ENCODE measurements at regions not wholly inside any gene's neighbourhood (a gene's known extent, or its start where the extent isn't known, plus 50 kb on each side); places are given as distances from the start of the nearest gene placed in this dataset.
A peak's percentile ranks its signal among the peaks of the same experiment; 100 is the strongest.

DNA sequence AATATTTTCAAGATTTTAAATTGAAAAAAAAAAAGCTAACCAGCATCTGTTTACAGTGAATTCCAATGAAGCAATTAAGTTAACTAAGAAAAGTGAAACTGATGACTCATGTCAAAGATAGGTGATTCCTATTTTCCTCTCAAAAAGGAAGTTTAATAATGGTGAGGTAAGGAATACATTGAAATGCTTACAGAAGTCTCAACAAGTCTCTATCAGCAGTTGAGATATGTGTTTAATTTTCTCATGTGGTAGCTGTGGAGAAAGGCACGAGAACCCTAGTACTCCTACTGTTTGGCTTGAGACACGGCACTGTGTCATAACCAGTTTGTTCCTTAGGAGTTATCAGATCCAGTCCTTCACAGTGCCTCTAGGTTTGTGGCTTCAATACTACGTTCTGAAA is 114.5 kb downstream of the SLC25A46 start:
- Mint-ChIP-seq H3K27me3 (no peaks in the 10 kb centered on the region), H3K36me3 (no peaks in the 10 kb centered on the region), H3K27ac (no peak overlapping the region), H3K9me3 (no peaks in the 10 kb centered on the region), H3K4me1 (ENCODE audit: unreplicated experiment) (no peaks in the 10 kb centered on the region), H3K4me3 (no peak overlapping the region)
- TF ChIP-seq, protein P1, sequence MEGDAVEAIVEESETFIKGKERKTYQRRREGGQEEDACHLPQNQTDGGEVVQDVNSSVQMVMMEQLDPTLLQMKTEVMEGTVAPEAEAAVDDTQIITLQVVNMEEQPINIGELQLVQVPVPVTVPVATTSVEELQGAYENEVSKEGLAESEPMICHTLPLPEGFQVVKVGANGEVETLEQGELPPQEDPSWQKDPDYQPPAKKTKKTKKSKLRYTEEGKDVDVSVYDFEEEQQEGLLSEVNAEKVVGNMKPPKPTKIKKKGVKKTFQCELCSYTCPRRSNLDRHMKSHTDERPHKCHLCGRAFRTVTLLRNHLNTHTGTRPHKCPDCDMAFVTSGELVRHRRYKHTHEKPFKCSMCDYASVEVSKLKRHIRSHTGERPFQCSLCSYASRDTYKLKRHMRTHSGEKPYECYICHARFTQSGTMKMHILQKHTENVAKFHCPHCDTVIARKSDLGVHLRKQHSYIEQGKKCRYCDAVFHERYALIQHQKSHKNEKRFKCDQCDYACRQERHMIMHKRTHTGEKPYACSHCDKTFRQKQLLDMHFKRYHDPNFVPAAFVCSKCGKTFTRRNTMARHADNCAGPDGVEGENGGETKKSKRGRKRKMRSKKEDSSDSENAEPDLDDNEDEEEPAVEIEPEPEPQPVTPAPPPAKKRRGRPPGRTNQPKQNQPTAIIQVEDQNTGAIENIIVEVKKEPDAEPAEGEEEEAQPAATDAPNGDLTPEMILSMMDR (conservative IDR thresholded peaks at IDR 0.05), result no peak
- no peak for DNase-seq (ENCODE audit: extremely low spot score, unreplicated experiment)

DNA sequence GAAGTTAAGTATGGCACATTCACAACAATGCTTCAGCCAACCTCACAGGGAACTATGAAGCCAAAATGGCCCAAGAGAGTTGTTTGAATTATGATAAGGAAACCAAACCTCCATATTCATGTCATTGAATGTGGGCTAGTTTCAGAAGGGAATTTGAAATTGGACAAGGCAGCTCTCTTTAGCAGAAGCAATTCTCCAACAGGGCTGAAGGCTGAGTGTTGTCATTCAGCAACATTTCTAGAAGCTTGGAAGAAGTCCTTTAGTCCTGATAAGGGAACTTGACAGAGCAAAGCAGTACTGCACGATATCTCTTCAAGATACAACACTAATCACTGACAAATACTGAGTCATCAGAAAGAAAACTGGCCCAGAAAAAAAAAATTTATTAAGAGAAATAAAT is 115.4 kb downstream of the SLC25A46 start:
- Mint-ChIP-seq H3K9me3 (no peaks in the 10 kb centered on the region), H3K27me3 (no peaks in the 10 kb centered on the region), H3K4me1 (ENCODE audit: unreplicated experiment) (no peaks in the 10 kb centered on the region), H3K27ac (no peak overlapping the region), H3K4me3 (no peak overlapping the region), H3K36me3 (no peaks in the 10 kb centered on the region)
- no peak for DNase-seq (ENCODE audit: extremely low spot score, unreplicated experiment)
- TF ChIP-seq, protein P1 (conservative IDR thresholded peaks at IDR 0.05), result no peak

DNA sequence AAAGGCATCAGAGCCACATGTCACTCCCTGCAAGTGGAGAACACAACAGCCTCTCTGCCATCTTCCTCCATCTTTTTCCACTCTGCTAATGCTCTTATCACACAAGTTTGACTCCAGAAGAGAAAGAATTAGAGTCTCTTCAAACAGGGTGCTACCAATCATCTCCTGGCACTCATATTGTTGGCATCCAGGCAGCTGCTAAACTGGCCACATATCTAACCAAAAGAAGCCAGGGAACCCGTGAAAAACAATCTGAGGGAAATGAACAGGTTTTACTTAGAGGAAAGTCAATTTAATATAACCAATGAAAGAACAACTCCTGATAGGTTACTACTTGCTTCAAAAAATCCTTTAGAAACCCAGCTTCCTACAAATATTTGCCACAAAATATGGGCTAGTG is 117.2 kb downstream of the SLC25A46 start:
- no peaks in the 10 kb centered on the region for H3K4me1 Mint-ChIP-seq (ENCODE audit: unreplicated experiment)
- no peak for DNase-seq (ENCODE audit: extremely low spot score, unreplicated experiment)
- no peak overlapping the region for H3K4me3 Mint-ChIP-seq
- TF ChIP-seq, protein P1 (conservative IDR thresholded peaks at IDR 0.05), result no peak
- no peaks in the 10 kb centered on the region for H3K27me3 Mint-ChIP-seq
- no peak overlapping the region for H3K27ac Mint-ChIP-seq
- no peaks in the 10 kb centered on the region for H3K36me3 Mint-ChIP-seq
- no peaks in the 10 kb centered on the region for H3K9me3 Mint-ChIP-seq

DNA sequence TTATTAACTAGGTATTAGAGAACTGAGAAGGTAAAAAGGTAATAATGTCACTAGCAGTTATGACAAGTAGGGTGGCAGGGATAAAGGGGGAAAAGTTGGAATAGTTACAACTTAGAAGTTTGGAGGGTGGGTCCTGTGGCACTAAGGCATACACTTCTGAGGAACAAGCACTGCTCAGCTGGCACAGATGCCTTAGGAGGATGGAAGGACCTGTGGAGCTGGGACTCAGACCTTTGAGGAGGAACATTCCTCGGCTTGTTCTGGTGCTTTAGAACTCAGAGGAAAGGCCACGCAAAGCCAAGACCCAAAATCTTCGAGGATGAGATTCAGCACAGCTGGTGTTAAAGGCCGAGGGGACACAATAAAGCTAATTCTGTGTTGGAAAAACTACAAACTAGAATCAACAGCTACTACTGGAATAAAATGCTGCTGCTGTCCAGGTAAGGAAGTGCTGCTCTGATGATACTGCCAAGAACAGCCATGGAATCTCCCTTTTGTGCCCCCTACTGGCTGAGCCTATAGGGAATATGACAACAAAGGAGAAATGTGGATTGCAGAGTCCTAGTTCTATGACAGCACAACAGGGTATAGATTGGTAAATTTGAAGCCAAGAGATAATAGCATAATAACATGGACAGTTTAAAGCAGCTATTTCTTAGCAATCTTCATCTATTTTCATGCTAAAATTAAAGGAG is 126.7 kb downstream of the SLC25A46 start:
- H3K36me3 Mint-ChIP-seq, result no peaks in the 10 kb centered on the region
- no peaks in the 10 kb centered on the region for H3K4me1 Mint-ChIP-seq (ENCODE audit: unreplicated experiment)
- DNase-seq (ENCODE audit: extremely low spot score, unreplicated experiment), result no peak
- no peak overlapping the region for H3K27ac Mint-ChIP-seq
- H3K9me3 Mint-ChIP-seq, result no peaks in the 10 kb centered on the region
- H3K4me3 Mint-ChIP-seq, result no peak overlapping the region
- peaks cover 7% of the 10 kb centered on the region for H3K27me3 Mint-ChIP-seq
- TF ChIP-seq, protein P1 (conservative IDR thresholded peaks at IDR 0.05), result peak; percentile 68

DNA sequence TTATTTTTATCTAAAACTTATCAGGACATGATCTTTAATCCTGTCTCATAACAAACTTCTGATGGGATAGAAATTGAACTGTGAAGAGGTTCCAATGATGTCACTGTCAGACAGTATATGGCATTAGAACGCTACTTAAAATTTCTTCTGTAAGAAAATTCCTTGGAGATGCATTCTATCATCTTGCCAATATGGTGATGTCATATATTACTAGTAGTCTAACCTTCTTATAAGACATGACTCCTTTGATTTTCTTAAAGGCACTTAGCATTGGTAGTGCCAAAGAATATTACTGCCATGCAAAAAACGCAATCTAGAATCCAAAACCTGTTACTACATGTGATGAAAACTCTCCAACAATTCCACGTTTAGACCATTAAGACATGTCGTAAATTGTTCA is 131.1 kb downstream of the SLC25A46 start:
- Mint-ChIP-seq H3K4me3 (no peak overlapping the region), H3K36me3 (no peaks in the 10 kb centered on the region), H3K4me1 (ENCODE audit: unreplicated experiment) (no peaks in the 10 kb centered on the region), H3K27ac (no peak overlapping the region), H3K9me3 (no peaks in the 10 kb centered on the region), H3K27me3 (peaks cover 13% of the 10 kb centered on the region)
- DNase-seq (ENCODE audit: extremely low spot score, unreplicated experiment), result no peak
- TF ChIP-seq, protein P1 (conservative IDR thresholded peaks at IDR 0.05), result no peak

Measured in type B pancreatic cell (in vitro differentiated cells).